GM12865 (cell line): ENCODE measurements at regions not wholly inside any gene's neighbourhood (a gene's known extent, or its start where the extent isn't known, plus 50 kb on each side); places are given as distances from the start of the nearest gene placed in this dataset.
"Not testable (repeated sequence)": the region's sequence is repeated elsewhere in the genome, so short reads cannot be mapped to it uniquely, and the experiment has no call there.

Experiments used
- DNase-seq: peaks from one replicate; pipeline ENCODE4 v3.0.0; 2010; ENCODE audit warnings: low read depth
- H3K4me3 ChIP-seq: 2 replicates; pipeline ENCODE4 v1.5.1; 2011; ENCODE audit warnings: mild to moderate bottlenecking, low read depth, low read length, control low read depth
- TF ChIP-seq, protein P1 (sequence below): IDR thresholded peaks from 2 replicates; pipeline ENCODE4 v1.5.1; 2011; ENCODE audit warnings: low read length, control low read depth, low read depth, inconsistent platforms; ENCODE audit not compliant: insufficient read depth; ENCODE audit errors: missing control alignments

GRCh38 chr7:98763441-98763840, 106.4 kb downstream of the TMEM130 start:
- no peak overlapping the region for H3K4me3 ChIP-seq
- TF ChIP-seq, protein P1, sequence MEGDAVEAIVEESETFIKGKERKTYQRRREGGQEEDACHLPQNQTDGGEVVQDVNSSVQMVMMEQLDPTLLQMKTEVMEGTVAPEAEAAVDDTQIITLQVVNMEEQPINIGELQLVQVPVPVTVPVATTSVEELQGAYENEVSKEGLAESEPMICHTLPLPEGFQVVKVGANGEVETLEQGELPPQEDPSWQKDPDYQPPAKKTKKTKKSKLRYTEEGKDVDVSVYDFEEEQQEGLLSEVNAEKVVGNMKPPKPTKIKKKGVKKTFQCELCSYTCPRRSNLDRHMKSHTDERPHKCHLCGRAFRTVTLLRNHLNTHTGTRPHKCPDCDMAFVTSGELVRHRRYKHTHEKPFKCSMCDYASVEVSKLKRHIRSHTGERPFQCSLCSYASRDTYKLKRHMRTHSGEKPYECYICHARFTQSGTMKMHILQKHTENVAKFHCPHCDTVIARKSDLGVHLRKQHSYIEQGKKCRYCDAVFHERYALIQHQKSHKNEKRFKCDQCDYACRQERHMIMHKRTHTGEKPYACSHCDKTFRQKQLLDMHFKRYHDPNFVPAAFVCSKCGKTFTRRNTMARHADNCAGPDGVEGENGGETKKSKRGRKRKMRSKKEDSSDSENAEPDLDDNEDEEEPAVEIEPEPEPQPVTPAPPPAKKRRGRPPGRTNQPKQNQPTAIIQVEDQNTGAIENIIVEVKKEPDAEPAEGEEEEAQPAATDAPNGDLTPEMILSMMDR: no peak
- DNase-seq: no peak

DNA sequence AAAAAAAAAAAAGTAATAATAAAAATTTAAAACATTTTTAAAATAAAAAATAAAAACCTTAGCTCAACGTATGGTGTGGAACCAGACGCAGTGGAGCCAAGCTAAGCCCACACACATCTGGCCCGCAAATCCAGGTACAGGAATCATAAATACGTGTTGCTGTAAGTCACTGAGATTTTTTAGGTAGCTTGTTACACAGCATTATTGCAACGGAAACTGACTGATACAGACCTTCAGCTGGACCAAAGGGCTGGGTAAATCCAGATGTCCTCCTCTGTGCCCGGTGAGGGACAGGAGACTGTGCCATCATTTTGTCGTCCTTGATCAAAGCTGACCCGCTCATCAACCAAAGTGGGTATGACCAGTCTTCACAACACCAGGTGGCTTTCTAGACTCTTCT, 104.9 kb downstream of the TMEM130 start:
- TF ChIP-seq, protein P1: no peak
- H3K4me3 ChIP-seq: no peak overlapping the region
- no peak for DNase-seq

- DNase-seq, H3K4me3 ChIP-seq: not testable (repeated sequence)
Observed at GRCh38 chr7:98770085-98770484, 99.7 kb downstream of the TMEM130 start.

GRCh38 chr7:98771519-98771918, 98.3 kb downstream of the TMEM130 start:
- TF ChIP-seq, protein P1: no peak
- H3K4me3 ChIP-seq: no peak overlapping the region
- peak; percentile 61 for DNase-seq

DNA sequence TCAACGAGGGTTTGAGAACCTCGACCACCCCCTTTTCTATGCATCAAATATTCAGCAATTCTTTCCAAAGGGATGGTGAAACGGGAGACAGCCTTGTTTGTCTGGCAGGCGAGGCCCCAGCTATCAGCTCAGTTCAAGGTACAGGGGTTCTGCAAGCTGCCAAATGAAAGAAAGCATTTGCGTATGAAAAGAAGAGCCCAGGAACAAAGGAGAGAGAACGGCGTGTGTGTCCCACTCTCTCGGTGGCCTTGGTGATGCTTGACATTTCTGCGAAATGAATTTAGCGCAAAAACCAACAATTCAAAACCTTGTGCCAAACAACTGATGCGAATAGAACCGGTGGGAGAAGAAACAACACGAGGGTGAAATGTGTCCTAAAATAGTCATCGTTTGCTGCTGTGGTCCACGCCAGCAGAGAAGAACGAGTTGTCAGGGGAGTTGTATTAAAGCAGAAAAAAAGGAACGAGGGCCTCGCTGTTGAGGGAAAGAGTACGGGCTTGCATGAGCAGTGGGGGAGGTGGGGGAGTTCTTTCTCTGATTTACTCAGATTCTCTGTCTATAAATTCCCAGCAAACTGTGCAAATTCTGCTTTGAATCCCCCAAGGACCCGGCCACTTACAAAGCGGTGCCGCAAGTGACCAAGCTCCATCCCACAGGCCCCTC, 97.7 kb downstream of the TMEM130 start:
- TF ChIP-seq, protein P1: no peak
- no peak overlapping the region for H3K4me3 ChIP-seq
- DNase-seq: peak; percentile 62

DNA sequence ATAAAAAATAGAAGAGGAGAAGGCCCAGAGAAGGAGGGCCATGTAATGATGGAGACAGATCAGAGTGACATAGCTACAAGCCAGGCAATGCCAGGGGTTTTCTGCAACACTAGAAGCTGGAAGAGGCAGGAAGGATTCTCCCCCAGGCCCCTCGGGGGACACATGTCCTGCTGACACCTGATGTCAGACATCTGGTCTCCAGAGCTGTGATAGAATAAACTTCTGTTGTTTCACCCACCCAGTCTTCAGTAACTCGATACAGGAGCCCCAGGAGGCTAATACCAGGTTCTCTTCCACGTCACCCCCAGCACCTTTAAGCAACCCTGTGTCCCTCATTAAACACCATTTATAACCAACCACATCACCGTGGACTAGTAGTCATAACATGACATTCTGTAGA, 94.9 kb downstream of the TMEM130 start:
- TF ChIP-seq, protein P1: no peak
- H3K4me3 ChIP-seq: no peak overlapping the region
- no peak for DNase-seq

GRCh38 chr7:98777051-98777450, 92.8 kb downstream of the TMEM130 start:
- TF ChIP-seq, protein P1: no peak
- no peak overlapping the region for H3K4me3 ChIP-seq
- no peak for DNase-seq
